ENCODE measurements at regions not wholly inside any gene's neighbourhood (a gene's known extent, or its start where the extent isn't known, plus 50 kb on each side); places are given as distances from the start of the nearest gene placed in this dataset.

GRCh38 chr4:66246643-66247042 lies 576.4 kb upstream of the EPHA5 start:
- FAIRE-seq: no peak

DNA sequence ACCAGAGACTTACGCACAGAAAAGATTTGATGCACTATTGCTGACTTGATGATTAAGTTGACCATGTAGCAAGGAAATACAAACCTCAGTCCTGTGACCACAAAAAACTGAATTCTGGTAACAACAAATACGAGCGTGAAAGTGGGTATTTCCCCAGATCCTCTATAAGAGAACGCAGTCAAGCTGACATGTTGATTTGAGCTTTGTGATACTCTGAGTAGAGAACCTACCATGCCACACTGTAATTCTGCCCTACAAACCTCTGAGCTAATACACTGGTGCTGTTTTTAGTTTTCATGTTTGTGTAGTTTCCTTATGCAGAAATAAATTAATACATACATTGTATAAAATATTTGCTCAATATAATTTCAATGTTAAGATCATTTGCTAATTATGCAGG lies 565.6 kb upstream of the EPHA5 start:
- Histone ChIP-seq H2AFZ (ENCODE audit: low read depth, low read length) (no peak overlapping the region), H3K27ac (ENCODE audit: low read depth, low read length) (no peak overlapping the region), H3K4me1 (ENCODE audit: insufficient read depth, low read length) (no peaks in the 10 kb centered on the region), H3K4me3 (ENCODE audit: insufficient read depth, low read depth, low read length) (no peak overlapping the region), H3K4me2 (ENCODE audit: low read length) (no peak overlapping the region), H3K9ac (ENCODE audit: low read length) (no peak overlapping the region), H3K36me3 (ENCODE audit: insufficient read depth, low read length) (no peaks in the 10 kb centered on the region), H4K20me1 (ENCODE audit: insufficient read depth, low read length) (no peaks in the 10 kb centered on the region), H3K79me2 (ENCODE audit: insufficient read depth, low read length) (no peaks in the 10 kb centered on the region), H3K27me3 (ENCODE audit: insufficient read depth, low read length) (no peaks in the 10 kb centered on the region), H3K9me3 (ENCODE audit: insufficient read depth, low read depth, low read length) (no peaks in the 10 kb centered on the region)
- no peak for DNase-seq (ENCODE audit: low read depth)
- no peaks in the 10 kb centered on the region for H3K4me1 Mint-ChIP-seq (ENCODE audit: low read depth, unreplicated experiment)
- H3K36me3 Mint-ChIP-seq (ENCODE audit: low read depth, unreplicated experiment): no peaks in the 10 kb centered on the region
- H3K27ac Mint-ChIP-seq (ENCODE audit: unreplicated experiment): no peak overlapping the region
- FAIRE-seq: no peak
- TF ChIP-seq CTCF (IDR thresholded peaks at IDR 0.05; ENCODE audit: insufficient read depth, low read depth, low read length): no peak
- no peak for TF ChIP-seq EZH2 (IDR thresholded peaks at IDR 0.05; ENCODE audit: insufficient read depth, low read length)
- H3K27me3 Mint-ChIP-seq (ENCODE audit: low read depth, unreplicated experiment): no peaks in the 10 kb centered on the region
- no peaks in the 10 kb centered on the region for H3K9me3 Mint-ChIP-seq (ENCODE audit: unreplicated experiment)
- H3K4me3 Mint-ChIP-seq (ENCODE audit: unreplicated experiment): no peak overlapping the region

More at GRCh38 chr4:66246643-66247042, 576.4 kb upstream of the EPHA5 start:
- H3K36me3 Mint-ChIP-seq (ENCODE audit: low read depth, unreplicated experiment): no peaks in the 10 kb centered on the region
- DNase-seq (ENCODE audit: low read depth): peak; percentile 0
- Histone ChIP-seq H4K20me1 (ENCODE audit: insufficient read depth, low read length) (no peaks in the 10 kb centered on the region), H3K27me3 (ENCODE audit: insufficient read depth, low read length) (no peaks in the 10 kb centered on the region), H3K4me3 (ENCODE audit: insufficient read depth, low read depth, low read length) (no peak overlapping the region), H3K27ac (ENCODE audit: low read depth, low read length) (no peak overlapping the region), H3K4me2 (ENCODE audit: low read length) (no peak overlapping the region), H3K4me1 (ENCODE audit: insufficient read depth, low read length) (no peaks in the 10 kb centered on the region), H3K9ac (ENCODE audit: low read length) (no peak overlapping the region), H3K9me3 (ENCODE audit: insufficient read depth, low read depth, low read length) (no peaks in the 10 kb centered on the region), H2AFZ (ENCODE audit: low read depth, low read length) (no peak overlapping the region), H3K36me3 (ENCODE audit: insufficient read depth, low read length) (no peaks in the 10 kb centered on the region), H3K79me2 (ENCODE audit: insufficient read depth, low read length) (no peaks in the 10 kb centered on the region)
- no peaks in the 10 kb centered on the region for H3K9me3 Mint-ChIP-seq (ENCODE audit: unreplicated experiment)
- TF ChIP-seq CTCF (IDR thresholded peaks at IDR 0.05; ENCODE audit: insufficient read depth, low read depth, low read length) (no peak), EZH2 (IDR thresholded peaks at IDR 0.05; ENCODE audit: insufficient read depth, low read length) (no peak)
- no peak overlapping the region for H3K27ac Mint-ChIP-seq (ENCODE audit: unreplicated experiment)
- no peaks in the 10 kb centered on the region for H3K4me1 Mint-ChIP-seq (ENCODE audit: low read depth, unreplicated experiment)
- no peaks in the 10 kb centered on the region for H3K27me3 Mint-ChIP-seq (ENCODE audit: low read depth, unreplicated experiment)
- H3K4me3 Mint-ChIP-seq (ENCODE audit: unreplicated experiment): no peak overlapping the region

DNA sequence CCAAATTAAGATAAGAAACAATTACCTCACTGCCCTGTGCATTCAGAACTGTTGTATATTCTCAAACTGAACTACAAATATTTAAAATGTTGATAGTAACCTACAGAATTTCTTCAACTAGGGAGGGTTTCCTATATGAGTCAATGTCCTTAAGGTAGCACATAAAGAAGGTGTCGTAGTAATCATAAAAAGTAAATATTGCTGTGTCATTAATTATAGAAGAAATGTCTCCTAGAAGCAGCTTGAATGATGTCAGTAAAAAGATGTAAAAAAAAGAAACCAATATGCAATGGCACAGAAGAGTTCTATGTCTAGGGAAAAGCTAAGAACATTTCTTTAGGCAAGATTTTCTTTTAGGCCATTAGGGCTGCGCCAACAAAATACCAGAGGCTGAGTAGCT lies 559.6 kb upstream of the EPHA5 start:
- H3K4me3 Mint-ChIP-seq (ENCODE audit: unreplicated experiment): no peak overlapping the region
- Histone ChIP-seq H3K79me2 (ENCODE audit: insufficient read depth, low read length) (no peaks in the 10 kb centered on the region), H3K36me3 (ENCODE audit: insufficient read depth, low read length) (no peaks in the 10 kb centered on the region), H3K9me3 (ENCODE audit: insufficient read depth, low read depth, low read length) (no peaks in the 10 kb centered on the region), H2AFZ (ENCODE audit: low read depth, low read length) (no peak overlapping the region), H3K4me3 (ENCODE audit: insufficient read depth, low read depth, low read length) (no peak overlapping the region), H4K20me1 (ENCODE audit: insufficient read depth, low read length) (no peaks in the 10 kb centered on the region), H3K27ac (ENCODE audit: low read depth, low read length) (no peak overlapping the region), H3K4me2 (ENCODE audit: low read length) (no peak overlapping the region), H3K4me1 (ENCODE audit: insufficient read depth, low read length) (no peaks in the 10 kb centered on the region), H3K27me3 (ENCODE audit: insufficient read depth, low read length) (no peaks in the 10 kb centered on the region), H3K9ac (ENCODE audit: low read length) (no peak overlapping the region)
- DNase-seq (ENCODE audit: low read depth) (no peak), FAIRE-seq (no peak)
- no peaks in the 10 kb centered on the region for H3K36me3 Mint-ChIP-seq (ENCODE audit: low read depth, unreplicated experiment)
- no peaks in the 10 kb centered on the region for H3K27me3 Mint-ChIP-seq (ENCODE audit: low read depth, unreplicated experiment)
- TF ChIP-seq EZH2 (IDR thresholded peaks at IDR 0.05; ENCODE audit: insufficient read depth, low read length): no peak
- no peak for TF ChIP-seq CTCF (IDR thresholded peaks at IDR 0.05; ENCODE audit: insufficient read depth, low read depth, low read length)
- H3K9me3 Mint-ChIP-seq (ENCODE audit: unreplicated experiment): no peaks in the 10 kb centered on the region
- H3K4me1 Mint-ChIP-seq (ENCODE audit: low read depth, unreplicated experiment): no peaks in the 10 kb centered on the region
- H3K27ac Mint-ChIP-seq (ENCODE audit: unreplicated experiment): no peak overlapping the region

Data from astrocyte (in vitro differentiated cells and primary cell).